Endothelial cell of umbilical vein (primary cell): ENCODE measurements at regions not wholly inside any gene's neighbourhood (a gene's known extent, or its start where the extent isn't known, plus 50 kb on each side); places are given as distances from the start of the nearest gene placed in this dataset.

Source experiments
- EZH2 ChIP-seq: IDR thresholded peaks from 2 replicates; pipeline ENCODE4 v1.6.1; 2012; ENCODE audit warnings: borderline replicate concordance, low read depth, mild to moderate bottlenecking, moderate library complexity, low read length, inconsistent platforms; ENCODE audit not compliant: severe bottlenecking
- MYC ChIP-seq: IDR thresholded peaks from one replicate; pipeline ENCODE4 v1.6.1; 2011; ENCODE audit warnings: mild to moderate bottlenecking, low read depth, low read length
- POLR2A ChIP-seq: IDR thresholded peaks from 2 replicates; pipeline ENCODE4 v1.6.1; 2012; ENCODE audit warnings: low read depth, mild to moderate bottlenecking, control low read depth, low read length
- POLR2AphosphoS5 ChIP-seq: IDR thresholded peaks from 2 replicates; pipeline ENCODE4 v1.6.1; 2012; ENCODE audit warnings: low read depth, mild to moderate bottlenecking, control low read depth, low read length, moderate library complexity; ENCODE audit not compliant: insufficient read depth
- TF ChIP-seq, protein P1 (sequence below), 2 donors: IDR thresholded peaks; 1 replicate in 1 of 2; 2 replicates in 1 of 2; pipeline ENCODE4 v1.5.1; 2011; ENCODE audit warnings: low read length in 2 of 2, mild to moderate bottlenecking in 2 of 2, moderate library complexity in 2 of 2, control low read depth in 1 of 2, inconsistent platforms in 1 of 2, low read depth in 1 of 2; ENCODE audit not compliant: insufficient read depth in 1 of 2; ENCODE audit errors: extremely low read depth in 1 of 2
- TF ChIP-seq, protein P2 (sequence below): IDR thresholded peaks from 2 replicates; pipeline ENCODE4 v1.6.1; 2011; ENCODE audit not compliant: insufficient read depth, insufficient read length

DNA sequence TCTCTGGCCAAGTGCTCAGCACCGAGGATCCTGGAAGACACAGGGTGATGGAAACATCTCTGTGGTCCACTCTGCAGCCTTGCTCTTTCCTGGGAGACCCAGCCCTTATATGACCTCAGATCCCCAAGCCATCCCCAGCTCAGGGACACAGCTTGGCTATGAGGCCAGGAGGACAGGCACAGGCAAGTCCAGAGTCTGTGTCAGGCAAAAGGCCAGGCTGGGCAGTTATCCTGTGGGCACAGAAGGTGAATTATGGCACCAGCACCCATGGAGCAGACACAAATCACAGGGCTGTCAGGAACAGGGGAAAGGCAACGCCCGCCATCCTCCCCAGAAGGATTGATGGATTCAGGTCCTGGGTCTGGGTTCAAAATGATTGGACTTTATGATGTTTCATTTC is 52.1 kb upstream of the SCMH1 start:
- TF ChIP-seq, protein P1, sequence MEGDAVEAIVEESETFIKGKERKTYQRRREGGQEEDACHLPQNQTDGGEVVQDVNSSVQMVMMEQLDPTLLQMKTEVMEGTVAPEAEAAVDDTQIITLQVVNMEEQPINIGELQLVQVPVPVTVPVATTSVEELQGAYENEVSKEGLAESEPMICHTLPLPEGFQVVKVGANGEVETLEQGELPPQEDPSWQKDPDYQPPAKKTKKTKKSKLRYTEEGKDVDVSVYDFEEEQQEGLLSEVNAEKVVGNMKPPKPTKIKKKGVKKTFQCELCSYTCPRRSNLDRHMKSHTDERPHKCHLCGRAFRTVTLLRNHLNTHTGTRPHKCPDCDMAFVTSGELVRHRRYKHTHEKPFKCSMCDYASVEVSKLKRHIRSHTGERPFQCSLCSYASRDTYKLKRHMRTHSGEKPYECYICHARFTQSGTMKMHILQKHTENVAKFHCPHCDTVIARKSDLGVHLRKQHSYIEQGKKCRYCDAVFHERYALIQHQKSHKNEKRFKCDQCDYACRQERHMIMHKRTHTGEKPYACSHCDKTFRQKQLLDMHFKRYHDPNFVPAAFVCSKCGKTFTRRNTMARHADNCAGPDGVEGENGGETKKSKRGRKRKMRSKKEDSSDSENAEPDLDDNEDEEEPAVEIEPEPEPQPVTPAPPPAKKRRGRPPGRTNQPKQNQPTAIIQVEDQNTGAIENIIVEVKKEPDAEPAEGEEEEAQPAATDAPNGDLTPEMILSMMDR (IDR thresholded peaks at IDR 0.05; ENCODE audit: extremely low read depth in 1 of 2, insufficient read depth in 1 of 2, low read depth in 1 of 2, low read length in 2 of 2): no peak
- TF ChIP-seq POLR2AphosphoS5: no peak
- no peak for TF ChIP-seq POLR2A
- no peak for TF ChIP-seq EZH2
- no peak for TF ChIP-seq MYC
- TF ChIP-seq, protein P2, sequence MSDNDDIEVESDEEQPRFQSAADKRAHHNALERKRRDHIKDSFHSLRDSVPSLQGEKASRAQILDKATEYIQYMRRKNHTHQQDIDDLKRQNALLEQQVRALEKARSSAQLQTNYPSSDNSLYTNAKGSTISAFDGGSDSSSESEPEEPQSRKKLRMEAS: no peak
